ENCODE measurements at regions not wholly inside any gene's neighbourhood (a gene's known extent, or its start where the extent isn't known, plus 50 kb on each side); places are given as distances from the start of the nearest gene placed in this dataset.

DNA sequence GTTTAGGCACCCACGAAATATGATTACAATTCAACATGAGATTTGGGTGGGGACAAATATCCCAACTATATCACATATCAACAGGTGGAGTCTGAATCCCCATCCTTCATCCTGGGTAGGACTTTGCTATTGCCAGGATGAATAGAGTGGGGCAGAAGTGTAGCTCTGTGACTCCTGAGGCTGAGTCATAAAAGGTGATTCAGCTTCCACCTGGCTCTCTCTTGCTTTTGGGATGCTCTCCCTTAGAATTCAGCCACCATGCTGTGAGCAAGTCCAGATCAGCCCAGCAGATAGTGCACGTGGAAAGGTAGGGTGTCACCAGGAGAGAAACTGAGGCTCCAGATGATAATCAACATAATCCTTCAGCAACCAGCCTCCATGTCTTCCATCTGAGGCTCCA is 193.8 kb upstream of the BCOR start:
- in situ Hi-C loops (cut with MboI; ENCODE audit: low pct_ligation_motif_present in 1 of 4, low pct_unique_long_range_greater_than_20kb in 1 of 4, low sequenced_read_pairs in 3 of 4) = no loop called here
- Histone ChIP-seq H3K27me3 (no peaks in the 10 kb centered on the region), H3K4me3 (no peak overlapping the region), H3K4me1 (no peaks in the 10 kb centered on the region), H3K27ac (no peak overlapping the region), H3K9me3 (no peaks in the 10 kb centered on the region), H3K36me3 (no peaks in the 10 kb centered on the region)
- no peak for DNase-seq
- intact Hi-C loops (cut with DNase I; ENCODE audit: low total_unique reads) = no loop called here
- TF ChIP-seq EP300 (IDR thresholded peaks at IDR 0.05; ENCODE audit: low read depth) (no peak), POLR2AphosphoS5 (IDR thresholded peaks at IDR 0.05) (no peak), POLR2A (IDR thresholded peaks at IDR 0.05) (no peak)
- TF ChIP-seq, protein P1, sequence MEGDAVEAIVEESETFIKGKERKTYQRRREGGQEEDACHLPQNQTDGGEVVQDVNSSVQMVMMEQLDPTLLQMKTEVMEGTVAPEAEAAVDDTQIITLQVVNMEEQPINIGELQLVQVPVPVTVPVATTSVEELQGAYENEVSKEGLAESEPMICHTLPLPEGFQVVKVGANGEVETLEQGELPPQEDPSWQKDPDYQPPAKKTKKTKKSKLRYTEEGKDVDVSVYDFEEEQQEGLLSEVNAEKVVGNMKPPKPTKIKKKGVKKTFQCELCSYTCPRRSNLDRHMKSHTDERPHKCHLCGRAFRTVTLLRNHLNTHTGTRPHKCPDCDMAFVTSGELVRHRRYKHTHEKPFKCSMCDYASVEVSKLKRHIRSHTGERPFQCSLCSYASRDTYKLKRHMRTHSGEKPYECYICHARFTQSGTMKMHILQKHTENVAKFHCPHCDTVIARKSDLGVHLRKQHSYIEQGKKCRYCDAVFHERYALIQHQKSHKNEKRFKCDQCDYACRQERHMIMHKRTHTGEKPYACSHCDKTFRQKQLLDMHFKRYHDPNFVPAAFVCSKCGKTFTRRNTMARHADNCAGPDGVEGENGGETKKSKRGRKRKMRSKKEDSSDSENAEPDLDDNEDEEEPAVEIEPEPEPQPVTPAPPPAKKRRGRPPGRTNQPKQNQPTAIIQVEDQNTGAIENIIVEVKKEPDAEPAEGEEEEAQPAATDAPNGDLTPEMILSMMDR (IDR thresholded peaks at IDR 0.05) = no peak
- WGBS, 2 donors (ENCODE audit: low coverage in 1 of 2) = 66% methylated on average over 2 of the region's 2 CpGs; no CpG with 5 or more reads in 1 of the 2 donors

DNA sequence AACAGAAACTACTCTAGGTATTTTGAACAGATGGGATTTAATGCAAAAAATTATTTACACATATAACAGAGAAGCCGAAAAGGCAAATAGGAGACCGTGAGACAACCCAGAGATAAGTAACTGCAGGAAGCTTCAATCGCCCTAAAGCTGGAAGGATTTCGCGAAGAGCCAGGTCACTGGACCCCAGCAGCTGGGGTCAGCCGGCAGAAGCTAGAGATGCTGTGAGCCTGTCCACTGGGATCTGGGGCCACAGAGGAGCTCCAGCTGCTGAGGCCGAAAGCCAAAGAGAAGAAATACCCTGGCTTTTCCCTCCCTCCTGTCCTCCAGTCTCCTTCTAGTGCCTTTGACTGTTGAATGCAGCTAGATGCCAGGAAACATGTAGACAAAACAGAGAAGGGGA is 192.8 kb upstream of the BCOR start:
- DNase-seq = no peak
- TF ChIP-seq POLR2AphosphoS5 (IDR thresholded peaks at IDR 0.05) = no peak
- TF ChIP-seq, protein P1 (IDR thresholded peaks at IDR 0.05) = no peak
- no peak for TF ChIP-seq POLR2A (IDR thresholded peaks at IDR 0.05)
- no peak for TF ChIP-seq EP300 (IDR thresholded peaks at IDR 0.05; ENCODE audit: low read depth)

DNA sequence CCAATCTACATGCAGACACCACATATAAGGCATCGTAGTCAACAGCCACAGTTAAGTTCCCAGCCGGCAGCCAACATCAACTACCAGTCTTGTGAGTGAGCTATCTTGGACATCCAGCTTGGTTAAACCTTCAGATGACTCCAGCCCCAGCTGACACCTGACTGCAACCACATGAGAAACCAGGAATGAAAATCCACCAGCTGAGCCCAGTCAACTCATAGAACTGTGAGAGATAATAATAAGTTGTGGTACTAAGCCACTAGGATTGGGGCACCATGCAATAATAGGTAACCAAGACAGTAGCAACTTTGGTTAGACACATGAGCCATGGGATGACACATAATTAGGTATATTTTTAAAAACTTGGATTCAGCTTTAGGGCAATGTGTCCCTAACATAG is 188.1 kb upstream of the BCOR start:
- 95% methylated on average over 2 of the region's 2 CpGs; no CpG with 5 or more reads in 1 of the 2 donors for WGBS, 2 donors (ENCODE audit: low coverage in 1 of 2)
- no peaks in the 10 kb centered on the region for H3K9me3 ChIP-seq
- intact Hi-C loops (cut with DNase I; ENCODE audit: low total_unique reads) = no loop called here
- no peaks in the 10 kb centered on the region for H3K36me3 ChIP-seq
- no peaks in the 10 kb centered on the region for H3K27me3 ChIP-seq
- in situ Hi-C loops (cut with MboI; ENCODE audit: low pct_ligation_motif_present in 1 of 4, low pct_unique_long_range_greater_than_20kb in 1 of 4, low sequenced_read_pairs in 3 of 4) = no loop called here
- H3K27ac ChIP-seq = no peak overlapping the region
- no peaks in the 10 kb centered on the region for H3K4me1 ChIP-seq
- no peak for DNase-seq
- H3K4me3 ChIP-seq = no peak overlapping the region
- TF ChIP-seq EP300 (IDR thresholded peaks at IDR 0.05; ENCODE audit: low read depth) = no peak
- no peak for TF ChIP-seq POLR2AphosphoS5 (IDR thresholded peaks at IDR 0.05)

More for the DNA sequence above, 192.8 kb upstream of the BCOR start:
- Histone ChIP-seq H3K27me3 (no peaks in the 10 kb centered on the region), H3K4me3 (no peak overlapping the region), H3K27ac (no peak overlapping the region), H3K4me1 (no peaks in the 10 kb centered on the region), H3K9me3 (no peaks in the 10 kb centered on the region), H3K36me3 (no peaks in the 10 kb centered on the region)
- WGBS, 2 donors (ENCODE audit: low coverage in 1 of 2) = 83% methylated on average over 7 of the region's 7 CpGs; no CpG with 5 or more reads in 1 of the 2 donors
- intact Hi-C loops (cut with DNase I; ENCODE audit: low total_unique reads) = no loop called here
- in situ Hi-C loops (cut with MboI; ENCODE audit: low pct_ligation_motif_present in 1 of 4, low pct_unique_long_range_greater_than_20kb in 1 of 4, low sequenced_read_pairs in 3 of 4) = no loop called here

DNA sequence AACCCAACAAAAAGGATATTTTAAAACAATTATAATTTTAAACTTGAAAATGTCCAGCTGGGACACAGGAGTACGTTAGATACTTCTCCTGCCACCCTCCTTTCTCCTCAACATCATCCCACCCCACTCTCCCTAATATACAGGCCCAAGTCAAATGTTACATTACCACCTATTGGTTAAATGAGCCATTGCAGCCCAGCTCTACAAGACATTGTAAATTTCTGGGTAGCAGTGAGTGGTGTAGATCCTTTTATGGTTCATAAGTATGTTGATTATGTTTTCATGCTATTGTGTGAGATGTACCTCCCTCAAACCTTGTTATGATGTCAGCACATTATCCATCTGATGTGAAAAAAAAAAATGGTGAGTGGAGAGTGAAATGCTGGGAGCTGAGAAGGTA is 187.1 kb upstream of the BCOR start:
- WGBS, 2 donors (ENCODE audit: low coverage in 1 of 2) = 66% methylated on average over 1 of the region's 1 CpG; no CpG with 5 or more reads in 1 of the 2 donors
- intact Hi-C loops (cut with DNase I; ENCODE audit: low total_unique reads) (no loop called here), in situ Hi-C loops (cut with MboI; ENCODE audit: low pct_ligation_motif_present in 1 of 4, low pct_unique_long_range_greater_than_20kb in 1 of 4, low sequenced_read_pairs in 3 of 4) (no loop called here)
- Histone ChIP-seq H3K27me3 (no peaks in the 10 kb centered on the region), H3K9me3 (no peaks in the 10 kb centered on the region), H3K4me1 (no peaks in the 10 kb centered on the region), H3K27ac (no peak overlapping the region), H3K36me3 (no peaks in the 10 kb centered on the region), H3K4me3 (no peak overlapping the region)
- DNase-seq = no peak
- TF ChIP-seq, protein P1 (IDR thresholded peaks at IDR 0.05) = no peak
- TF ChIP-seq POLR2A (IDR thresholded peaks at IDR 0.05) (no peak), POLR2AphosphoS5 (IDR thresholded peaks at IDR 0.05) (no peak), EP300 (IDR thresholded peaks at IDR 0.05; ENCODE audit: low read depth) (no peak)

DNA sequence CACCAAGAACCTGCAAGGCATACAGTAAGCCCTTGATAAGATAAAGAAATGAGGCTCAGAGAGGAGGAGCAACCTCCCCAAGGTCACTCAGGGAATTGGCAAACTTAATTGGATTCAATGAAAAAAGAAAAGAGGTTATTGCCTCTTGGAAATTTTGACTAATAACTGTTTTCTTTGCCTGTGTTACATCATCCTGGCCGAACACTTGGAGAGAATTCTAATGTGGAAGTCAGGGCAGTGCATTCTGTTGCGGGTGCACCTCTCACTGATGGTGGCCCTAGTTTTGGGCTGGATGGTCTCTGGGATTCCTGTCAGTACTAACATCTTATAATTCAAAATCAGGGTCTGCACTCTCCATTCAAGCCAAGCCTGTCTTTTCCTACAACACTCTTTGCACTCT is 186.2 kb upstream of the BCOR start:
- TF ChIP-seq EP300 (IDR thresholded peaks at IDR 0.05; ENCODE audit: low read depth) (no peak), POLR2A (IDR thresholded peaks at IDR 0.05) (no peak), POLR2AphosphoS5 (IDR thresholded peaks at IDR 0.05) (no peak)
- TF ChIP-seq, protein P1 (IDR thresholded peaks at IDR 0.05) = no peak
- no peak overlapping the region for H3K4me3 ChIP-seq
- no peak for DNase-seq
- H3K4me1 ChIP-seq = no peaks in the 10 kb centered on the region
- H3K27ac ChIP-seq = no peak overlapping the region
- in situ Hi-C loops (cut with MboI; ENCODE audit: low pct_ligation_motif_present in 1 of 4, low pct_unique_long_range_greater_than_20kb in 1 of 4, low sequenced_read_pairs in 3 of 4) (no loop called here), intact Hi-C loops (cut with DNase I; ENCODE audit: low total_unique reads) (no loop called here)
- WGBS, 2 donors (ENCODE audit: low coverage in 1 of 2) = 90% methylated on average over 2 of the region's 2 CpGs; no CpG with 5 or more reads in 1 of the 2 donors
- no peaks in the 10 kb centered on the region for H3K27me3 ChIP-seq
- no peaks in the 10 kb centered on the region for H3K36me3 ChIP-seq
- H3K9me3 ChIP-seq = no peaks in the 10 kb centered on the region

Measured in transverse colon (tissue), 4 donors.